SK-N-SH (cell line): ENCODE measurements at regions not wholly inside any gene's neighbourhood (a gene's known extent, or its start where the extent isn't known, plus 50 kb on each side); places are given as distances from the start of the nearest gene placed in this dataset.

Experiments
- EZH2phosphoT487 ChIP-seq: fragments of 200-600 bp; sonication (generic); IDR thresholded peaks from 2 replicates; pipeline ENCODE4 v1.6.1; 2017; ENCODE audit warnings: low read depth, mixed run types, mild to moderate bottlenecking, antibody characterized with exemption, moderate library complexity, borderline replicate concordance
- FOXM1 ChIP-seq: IDR thresholded peaks from 2 replicates; pipeline ENCODE4 v1.4.0; 2012; ENCODE audit warnings: low read depth, mild to moderate bottlenecking
- NRF1 ChIP-seq: IDR thresholded peaks from 2 replicates; pipeline ENCODE4 v1.6.1; 2012; ENCODE audit warnings: low read depth, mild to moderate bottlenecking, low read length
- TAF1 ChIP-seq: IDR thresholded peaks from 2 replicates; pipeline ENCODE4 v1.6.1; 2012; ENCODE audit warnings: low read depth, mild to moderate bottlenecking, low read length, moderate library complexity, borderline replicate concordance
- TF ChIP-seq, protein P1 (sequence below): fragments of 200-600 bp; sonication (generic); IDR thresholded peaks from 2 replicates; pipeline ENCODE4 v1.6.1; 2017; ENCODE audit warnings: antibody characterized with exemption, mild to moderate bottlenecking, moderate library complexity
- TF ChIP-seq, protein P2 (sequence below): fragments of 150-350 bp; IDR thresholded peaks from 2 replicates; pipeline ENCODE4 v1.6.1; 2017; ENCODE audit warnings: antibody characterized with exemption, low read length, low read depth, borderline replicate concordance

DNA sequence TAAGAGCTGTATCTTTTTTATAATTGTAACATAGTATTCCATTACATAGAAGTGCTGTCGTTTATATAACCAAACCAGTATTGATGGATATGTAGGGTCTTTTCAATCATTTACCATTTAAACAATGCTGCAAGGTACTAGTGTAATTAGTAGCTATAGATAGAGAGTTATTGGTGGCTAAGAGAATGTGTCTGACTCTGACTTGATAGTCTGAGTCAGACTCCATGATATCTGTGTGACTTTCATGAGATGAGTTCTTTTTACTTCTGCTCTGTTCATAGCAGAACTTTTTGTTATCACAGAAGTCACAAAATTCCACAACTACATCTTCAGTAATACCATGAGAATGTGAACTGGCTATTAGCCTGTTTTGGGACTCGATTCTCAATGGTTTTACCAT, 150.6 kb downstream of the FHIP1A start:
- TF ChIP-seq TAF1 = no peak
- TF ChIP-seq FOXM1 = no peak
- TF ChIP-seq NRF1 = no peak
- TF ChIP-seq, protein P1, sequence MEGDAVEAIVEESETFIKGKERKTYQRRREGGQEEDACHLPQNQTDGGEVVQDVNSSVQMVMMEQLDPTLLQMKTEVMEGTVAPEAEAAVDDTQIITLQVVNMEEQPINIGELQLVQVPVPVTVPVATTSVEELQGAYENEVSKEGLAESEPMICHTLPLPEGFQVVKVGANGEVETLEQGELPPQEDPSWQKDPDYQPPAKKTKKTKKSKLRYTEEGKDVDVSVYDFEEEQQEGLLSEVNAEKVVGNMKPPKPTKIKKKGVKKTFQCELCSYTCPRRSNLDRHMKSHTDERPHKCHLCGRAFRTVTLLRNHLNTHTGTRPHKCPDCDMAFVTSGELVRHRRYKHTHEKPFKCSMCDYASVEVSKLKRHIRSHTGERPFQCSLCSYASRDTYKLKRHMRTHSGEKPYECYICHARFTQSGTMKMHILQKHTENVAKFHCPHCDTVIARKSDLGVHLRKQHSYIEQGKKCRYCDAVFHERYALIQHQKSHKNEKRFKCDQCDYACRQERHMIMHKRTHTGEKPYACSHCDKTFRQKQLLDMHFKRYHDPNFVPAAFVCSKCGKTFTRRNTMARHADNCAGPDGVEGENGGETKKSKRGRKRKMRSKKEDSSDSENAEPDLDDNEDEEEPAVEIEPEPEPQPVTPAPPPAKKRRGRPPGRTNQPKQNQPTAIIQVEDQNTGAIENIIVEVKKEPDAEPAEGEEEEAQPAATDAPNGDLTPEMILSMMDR = no peak
- TF ChIP-seq, protein P2, sequence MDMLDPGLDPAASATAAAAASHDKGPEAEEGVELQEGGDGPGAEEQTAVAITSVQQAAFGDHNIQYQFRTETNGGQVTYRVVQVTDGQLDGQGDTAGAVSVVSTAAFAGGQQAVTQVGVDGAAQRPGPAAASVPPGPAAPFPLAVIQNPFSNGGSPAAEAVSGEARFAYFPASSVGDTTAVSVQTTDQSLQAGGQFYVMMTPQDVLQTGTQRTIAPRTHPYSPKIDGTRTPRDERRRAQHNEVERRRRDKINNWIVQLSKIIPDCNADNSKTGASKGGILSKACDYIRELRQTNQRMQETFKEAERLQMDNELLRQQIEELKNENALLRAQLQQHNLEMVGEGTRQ = no peak
- TF ChIP-seq EZH2phosphoT487 = no peak
